Heart left ventricle (tissue), 13 donors: ENCODE measurements at regions not wholly inside any gene's neighbourhood (a gene's known extent, or its start where the extent isn't known, plus 50 kb on each side); places are given as distances from the start of the nearest gene placed in this dataset.

Experiments used
- CTCF ChIP-seq, 12 donors: fragments of 200-600 bp; sonication (generic) in 4 of 12; IDR thresholded peaks; one replicate each; pipeline versions ENCODE4 v1.5.0 to v1.8.0; 2018 to 2022; ENCODE audit warnings: antibody characterized with exemption in 12 of 12, mild to moderate bottlenecking in 5 of 12
- POLR2A ChIP-seq, 2 donors: fragments of 450-650 bp; IDR thresholded peaks; one replicate each; pipeline ENCODE4 v1.6.1; 2017; ENCODE audit warnings: antibody characterized with exemption in 2 of 2, mild to moderate bottlenecking in 2 of 2, moderate library complexity in 2 of 2
- donor health status: ischemic (EF 13 %, LVEDD 7.1; RV severe dilation, severe dysfunction).
- donor health status: DM: no; HTN: yes; CAD: no.
- donor health status: DM: no; HTN: no; CAD: no.
- donor health status: ischemic (EF 25% LVEDD 6.9; RV normal size, moderate dysfunction).
- donor health status: ischemic (EF 25% LVEDD 5.7; RV mildly dilated, moderate dysfunction).
- donor health status: ischemic (EF 35%, LVEDD 5.7; RV mildly dilated, moderate dysfunction).
- donor health status: nonischemic (EF 11% LVEDD 7.7; RV severe dilation, severe dysfunction).
- donor health status: DM: yes; HTN: yes; CAD: no.
- donor health status: PGD.
- donor health status: ischemic (EF 29% LVEDD 5.4; RV normal size, mild dysfunction).
- donor health status: nonischemic (EF 23%, LVEDD 6.1; RV moderate dilation, normal function).

GRCh38 chr2:31810200-31810917, 200.4 kb downstream of the MEMO1 start:
- TF ChIP-seq CTCF (IDR thresholded peaks at IDR 0.05) (no peak), POLR2A (IDR thresholded peaks at IDR 0.05) (no peak)
